Lower leg skin (tissue), 4 donors: ENCODE measurements at regions not wholly inside any gene's neighbourhood (a gene's known extent, or its start where the extent isn't known, plus 50 kb on each side); places are given as distances from the start of the nearest gene placed in this dataset.
"Not testable (repeated sequence)": the region's sequence is repeated elsewhere in the genome, so short reads cannot be mapped to it uniquely, and the experiment has no call there.

Source experiments
- DNase-seq, 2 donors: peaks; one replicate each; pipeline ENCODE4 v3.0.0-alpha.2; 2019; ENCODE audit warnings: low spot score in 2 of 2
- H3K4me3 ChIP-seq: fragments of 200-600 bp; sonication (generic); 2 replicates; pipeline ENCODE4 v1.5.1; 2017; ENCODE audit warnings: mild to moderate bottlenecking, low read depth; ENCODE audit not compliant: poor library complexity, severe bottlenecking
- POLR2A ChIP-seq, 2 donors: fragments of 450-650 bp; IDR thresholded peaks; one replicate each; pipeline ENCODE4 v1.6.1; 2016 to 2017; ENCODE audit warnings: antibody characterized with exemption in 2 of 2, mild to moderate bottlenecking in 1 of 2, moderate library complexity in 1 of 2
- WGBS, 2 donors: methylation state at CpG; one replicate each; pipeline ENCODE4 v1.1.5; 2018; 5-methylcytosine and 5-hydroxymethylcytosine counted together
- intact Hi-C: fragments of 100-400 bp; cut with DNase I; formaldehyde crosslinking; loops from one replicate; pipeline ENCODE4 v1.15.0; 2023; ENCODE audit warnings: low total_unique reads
- TF ChIP-seq, protein P1 (sequence below), 3 donors: fragments of 450-650 bp; IDR thresholded peaks; one replicate each; pipeline ENCODE4 v1.5.1; 2016; ENCODE audit warnings: antibody characterized with exemption in 3 of 3, mild to moderate bottlenecking in 3 of 3, moderate library complexity in 2 of 3

DNA sequence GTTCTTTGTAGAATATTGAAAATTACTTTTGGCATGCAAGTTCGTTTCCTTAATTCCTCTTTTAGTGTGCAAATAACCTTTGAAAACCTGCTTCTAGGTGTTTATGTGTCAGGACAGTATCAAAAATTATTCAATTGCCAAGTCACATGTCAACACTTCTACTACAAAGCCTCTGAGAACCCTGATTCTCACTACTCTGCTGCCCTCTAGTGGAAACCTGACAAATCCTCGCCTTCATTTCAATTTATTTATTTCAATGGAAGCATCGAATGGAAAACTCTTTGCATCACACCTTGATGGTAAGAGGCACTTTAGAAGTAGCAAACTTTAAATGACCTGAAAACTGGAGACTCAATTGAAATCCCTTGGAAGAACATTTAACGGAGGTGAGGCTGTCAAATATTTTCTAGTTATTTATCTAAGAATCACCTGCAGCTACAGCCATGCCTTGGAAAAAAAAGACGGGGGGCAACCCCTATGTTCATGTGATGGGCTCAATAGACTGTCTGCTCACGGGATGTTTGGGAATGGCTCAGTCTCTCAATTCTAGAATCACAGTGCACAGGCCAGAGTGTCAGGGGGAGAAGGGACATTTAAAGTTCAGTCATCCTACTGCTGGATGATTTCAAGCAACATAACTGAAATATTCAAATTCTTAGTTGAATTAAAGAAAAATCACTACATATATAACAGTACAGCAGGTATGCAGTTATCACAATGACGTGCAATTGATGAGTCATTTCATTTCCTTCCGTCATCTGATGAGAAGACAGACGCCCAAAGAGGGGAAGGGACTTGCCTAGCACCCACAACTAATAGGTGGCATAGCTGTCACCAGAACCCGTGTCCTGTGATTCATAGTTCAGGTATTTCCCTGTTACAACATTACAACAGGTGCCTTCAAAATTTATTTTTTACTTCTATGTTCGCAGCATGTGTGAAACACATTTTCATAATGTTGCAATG, 563.9 kb downstream of the TOX3 start:
- intact Hi-C loops: no loop called here
- WGBS, 2 donors: 31 to 32% methylated on average over 11 of the region's 11 CpGs
- DNase-seq: no peak
- H3K4me3 ChIP-seq: no peak overlapping the region
- TF ChIP-seq POLR2A (IDR thresholded peaks at IDR 0.05): no peak
- TF ChIP-seq, protein P1, sequence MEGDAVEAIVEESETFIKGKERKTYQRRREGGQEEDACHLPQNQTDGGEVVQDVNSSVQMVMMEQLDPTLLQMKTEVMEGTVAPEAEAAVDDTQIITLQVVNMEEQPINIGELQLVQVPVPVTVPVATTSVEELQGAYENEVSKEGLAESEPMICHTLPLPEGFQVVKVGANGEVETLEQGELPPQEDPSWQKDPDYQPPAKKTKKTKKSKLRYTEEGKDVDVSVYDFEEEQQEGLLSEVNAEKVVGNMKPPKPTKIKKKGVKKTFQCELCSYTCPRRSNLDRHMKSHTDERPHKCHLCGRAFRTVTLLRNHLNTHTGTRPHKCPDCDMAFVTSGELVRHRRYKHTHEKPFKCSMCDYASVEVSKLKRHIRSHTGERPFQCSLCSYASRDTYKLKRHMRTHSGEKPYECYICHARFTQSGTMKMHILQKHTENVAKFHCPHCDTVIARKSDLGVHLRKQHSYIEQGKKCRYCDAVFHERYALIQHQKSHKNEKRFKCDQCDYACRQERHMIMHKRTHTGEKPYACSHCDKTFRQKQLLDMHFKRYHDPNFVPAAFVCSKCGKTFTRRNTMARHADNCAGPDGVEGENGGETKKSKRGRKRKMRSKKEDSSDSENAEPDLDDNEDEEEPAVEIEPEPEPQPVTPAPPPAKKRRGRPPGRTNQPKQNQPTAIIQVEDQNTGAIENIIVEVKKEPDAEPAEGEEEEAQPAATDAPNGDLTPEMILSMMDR (IDR thresholded peaks at IDR 0.05): no peak

DNA sequence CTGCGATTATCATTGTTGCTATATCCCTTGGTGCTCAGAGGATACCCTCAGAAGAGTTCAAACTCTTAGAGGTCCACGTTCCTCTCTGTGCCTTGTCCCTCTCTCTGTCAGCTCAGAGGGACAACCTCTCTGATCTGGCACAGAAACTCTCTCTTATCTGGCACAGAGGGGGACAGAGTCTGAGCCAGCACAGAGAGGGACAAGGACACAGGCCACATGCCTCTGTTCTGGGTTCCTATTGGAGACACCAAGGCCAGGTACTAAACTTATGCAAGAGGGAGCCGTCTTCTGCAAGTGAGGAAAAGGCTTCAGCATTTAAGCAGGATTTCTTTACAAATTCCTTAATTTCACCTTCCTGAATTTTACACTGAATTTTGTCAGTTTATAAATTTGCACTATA, 565.2 kb downstream of the TOX3 start:
- 80 to 82% methylated on average over 3 of the region's 3 CpGs for WGBS, 2 donors

DNA sequence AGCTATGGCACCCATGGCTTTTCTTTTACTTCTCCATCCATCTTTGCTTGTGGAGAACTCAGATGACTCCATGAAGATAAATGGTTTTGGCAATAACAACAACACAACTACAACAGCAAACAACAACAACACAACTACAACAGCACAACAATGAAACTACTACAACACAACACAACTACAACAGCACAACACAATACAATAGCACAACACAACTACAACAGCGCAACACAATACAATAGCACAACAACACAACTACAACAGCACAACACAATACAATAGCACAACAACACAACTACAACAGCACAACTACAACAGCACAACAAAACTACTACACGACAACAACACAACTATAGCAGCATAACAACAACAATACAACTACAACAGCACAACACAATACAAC, 569.4 kb downstream of the TOX3 start:
- WGBS, 2 donors: 94% methylated on average over 2 of the region's 2 CpGs
- DNase-seq, intact Hi-C loops, H3K4me3 ChIP-seq: not testable (repeated sequence)

More for the DNA sequence above, 565.2 kb downstream of the TOX3 start:
- no peak overlapping the region for H3K4me3 ChIP-seq
- intact Hi-C loops: no loop called here
- no peak for DNase-seq
- TF ChIP-seq POLR2A (IDR thresholded peaks at IDR 0.05): no peak
- TF ChIP-seq, protein P1 (IDR thresholded peaks at IDR 0.05): no peak

DNA sequence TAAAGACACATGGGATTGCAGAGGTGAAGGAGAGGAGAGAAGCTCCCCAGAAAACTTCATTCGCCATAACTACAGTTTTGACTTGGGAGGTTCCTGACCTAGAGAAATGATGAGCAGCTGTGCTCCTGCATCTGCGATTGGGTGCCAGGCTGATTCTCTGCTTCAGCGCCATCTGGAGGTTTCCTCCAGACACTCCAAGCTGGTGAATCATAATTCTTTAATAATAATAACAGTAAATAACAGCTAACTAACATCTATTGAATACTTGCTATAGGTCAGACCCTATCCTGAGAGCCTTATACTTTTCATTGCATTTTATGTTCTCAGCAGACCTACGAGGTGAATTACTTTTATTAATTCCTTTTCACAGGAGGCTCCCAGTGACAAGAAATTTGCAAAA, 575.8 kb downstream of the TOX3 start:
- WGBS, 2 donors: 41 to 49% methylated on average over 4 of the region's 4 CpGs
- DNase-seq: no peak
- TF ChIP-seq, protein P1 (IDR thresholded peaks at IDR 0.05): no peak
- TF ChIP-seq POLR2A (IDR thresholded peaks at IDR 0.05): no peak
- intact Hi-C loops: no loop called here
- H3K4me3 ChIP-seq: no peak overlapping the region

DNA sequence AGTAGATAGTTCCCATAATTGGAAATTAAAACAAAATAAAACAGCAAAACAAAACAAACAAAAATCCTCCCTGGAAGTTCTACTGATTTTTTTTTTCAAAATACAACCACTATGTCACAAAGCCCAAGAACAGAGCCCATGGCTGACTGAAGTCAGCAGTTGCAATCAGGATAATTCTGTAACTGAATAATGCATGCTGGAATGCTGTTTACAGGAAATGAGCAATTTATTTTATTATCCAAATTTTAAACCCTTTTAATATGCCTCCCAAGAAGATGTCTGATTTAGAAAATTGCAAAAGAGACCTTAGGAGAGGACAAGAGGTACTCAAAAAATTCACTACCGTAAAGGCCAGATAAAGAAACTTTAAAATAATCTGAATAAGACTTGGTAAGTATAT, 578.2 kb downstream of the TOX3 start:
- WGBS, 2 donors: 83 to 95% methylated on average over 1 of the region's 1 CpG
- intact Hi-C loops: no loop called here
- TF ChIP-seq, protein P1 (IDR thresholded peaks at IDR 0.05): no peak
- TF ChIP-seq POLR2A (IDR thresholded peaks at IDR 0.05): no peak

DNA sequence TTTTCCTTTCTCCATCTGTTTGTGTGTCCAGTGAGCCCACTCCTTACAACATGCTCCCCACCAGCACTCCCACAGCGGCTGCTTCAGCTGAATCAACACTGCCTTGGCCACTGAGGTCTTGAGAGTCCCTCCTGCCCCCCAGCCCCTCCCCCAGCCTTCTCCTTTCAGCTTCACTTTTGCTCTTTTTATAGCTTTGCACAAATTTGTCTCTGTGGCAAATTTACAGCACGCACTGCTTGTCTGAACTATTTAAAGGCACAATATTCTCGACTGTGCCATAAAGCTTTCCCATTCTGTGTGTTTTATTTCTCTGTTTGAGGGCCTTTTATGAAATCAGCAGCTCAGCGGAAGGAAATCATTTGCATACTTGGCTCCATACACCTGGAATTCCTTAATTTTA, 579.3 kb downstream of the TOX3 start:
- intact Hi-C loops: no loop called here
- TF ChIP-seq POLR2A (IDR thresholded peaks at IDR 0.05): no peak
- TF ChIP-seq, protein P1 (IDR thresholded peaks at IDR 0.05): no peak
- WGBS, 2 donors: 38 to 45% methylated on average over 4 of the region's 4 CpGs
- no peak for DNase-seq
- no peak overlapping the region for H3K4me3 ChIP-seq

More for the DNA sequence above, 578.2 kb downstream of the TOX3 start:
- DNase-seq: no peak
- H3K4me3 ChIP-seq: no peak overlapping the region
